HG03342 (cell line): ENCODE measurements at regions not wholly inside any gene's neighbourhood (a gene's known extent, or its start where the extent isn't known, plus 50 kb on each side); places are given as distances from the start of the nearest gene placed in this dataset.
"Not testable (repeated sequence)": the region's sequence is repeated elsewhere in the genome, so short reads cannot be mapped to it uniquely, and the experiment has no call there.

Source experiments
- ATAC-seq: cut with Tn5 transposase; IDR thresholded peaks from one replicate; pipeline ENCODE4 v1.9.1; 2021; ENCODE audit warnings: mild to moderate bottlenecking, moderate library complexity; ENCODE audit not compliant: unreplicated experiment

- ATAC-seq, result no peak
Observed at GRCh38 chr10:7108141-7108540, 302.7 kb downstream of the SFMBT2 start.

DNA sequence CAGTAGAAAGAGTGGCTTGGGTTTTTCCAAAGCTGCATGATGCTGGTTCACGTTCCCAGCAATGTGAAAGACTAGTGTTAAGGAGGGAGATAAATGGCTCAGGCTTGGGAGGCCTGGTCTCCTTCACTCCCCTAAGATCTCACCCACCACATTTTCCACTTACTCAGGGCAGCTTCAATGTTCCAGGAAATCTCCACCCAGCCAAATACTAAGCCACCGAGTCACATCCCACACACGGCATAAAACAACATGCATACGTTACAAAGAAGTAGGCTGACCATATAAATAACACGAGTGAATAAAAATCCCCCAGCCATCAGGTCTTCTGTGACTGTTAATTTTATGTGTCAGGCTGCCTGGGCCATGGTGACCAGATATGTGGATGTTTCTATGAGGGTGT lies 303.5 kb downstream of the SFMBT2 start:
- no peak for ATAC-seq

GRCh38 chr10:7104379-7104778 lies 306.5 kb downstream of the SFMBT2 start:
- ATAC-seq, result not testable (repeated sequence)

DNA sequence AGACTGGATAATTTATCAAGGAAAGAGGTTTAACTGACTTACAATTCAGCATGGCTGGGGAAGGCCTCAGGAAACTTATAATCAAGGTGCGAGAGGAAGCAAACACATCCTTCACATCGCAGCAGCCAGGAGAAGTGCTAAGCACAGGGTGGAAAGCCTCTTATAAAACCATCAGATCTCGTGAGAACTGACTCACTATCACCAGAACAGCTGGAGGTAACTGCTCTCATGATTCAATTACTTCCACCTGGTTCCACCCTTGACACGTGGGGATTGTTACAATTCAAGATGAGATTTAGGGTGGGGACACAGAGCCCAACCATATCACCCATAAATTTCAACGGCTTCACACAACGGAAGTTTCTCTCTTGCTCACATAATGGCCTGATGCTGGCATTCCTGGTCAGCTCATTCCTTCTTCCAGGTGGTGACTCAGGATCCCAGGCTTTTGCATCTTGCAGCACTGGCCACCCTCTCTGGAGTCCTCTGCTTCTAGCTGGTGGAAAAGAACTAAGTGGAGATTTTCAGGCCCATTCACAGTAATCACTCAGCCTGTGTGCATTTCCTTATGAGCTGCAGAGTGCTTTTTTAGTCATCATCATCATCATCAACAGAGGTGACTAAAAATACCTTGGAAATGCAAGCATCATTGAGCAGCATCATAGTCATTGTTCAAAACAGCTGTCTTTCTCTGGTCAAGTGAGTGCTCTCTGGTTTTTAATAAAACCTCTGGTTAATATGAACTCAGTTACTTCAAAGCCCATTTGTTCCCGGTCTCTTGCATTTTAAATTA lies 308.1 kb downstream of the SFMBT2 start:
- peak; percentile 89 for ATAC-seq

GRCh38 chr10:7102084-7102483 lies 308.8 kb downstream of the SFMBT2 start:
- no peak for ATAC-seq

- no peak for ATAC-seq
Observed at GRCh38 chr10:7101451-7101850, 309.4 kb downstream of the SFMBT2 start.

GRCh38 chr10:7100032-7100702 lies 310.7 kb downstream of the SFMBT2 start:
- no peak for ATAC-seq

- ATAC-seq, result no peak
Observed at GRCh38 chr10:7098160-7098762, 312.6 kb downstream of the SFMBT2 start.

GRCh38 chr10:7094781-7095180 lies 316.1 kb downstream of the SFMBT2 start:
- ATAC-seq, result no peak

DNA sequence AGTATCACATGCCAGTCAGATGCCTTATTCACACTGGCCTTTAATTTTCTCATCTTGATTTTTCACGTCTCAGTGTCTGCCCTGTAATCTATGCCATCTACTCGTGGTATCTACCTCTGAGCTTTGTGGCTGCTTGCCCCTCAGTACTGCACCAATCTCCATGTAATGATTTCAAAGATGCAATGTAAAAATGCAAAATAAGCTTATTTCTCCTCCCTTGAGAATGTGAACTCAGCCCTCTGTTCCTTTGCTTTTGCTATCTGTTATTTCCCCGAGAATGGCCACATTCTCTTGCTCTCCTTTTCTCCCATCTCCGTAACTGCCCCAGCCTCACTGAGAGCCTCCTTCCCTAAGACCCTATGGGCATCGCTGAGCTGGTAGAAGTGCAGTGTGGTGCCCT lies 317.5 kb downstream of the SFMBT2 start:
- no peak for ATAC-seq

- no peak for ATAC-seq
Observed at GRCh38 chr10:7092603-7093002, 318.2 kb downstream of the SFMBT2 start.

DNA sequence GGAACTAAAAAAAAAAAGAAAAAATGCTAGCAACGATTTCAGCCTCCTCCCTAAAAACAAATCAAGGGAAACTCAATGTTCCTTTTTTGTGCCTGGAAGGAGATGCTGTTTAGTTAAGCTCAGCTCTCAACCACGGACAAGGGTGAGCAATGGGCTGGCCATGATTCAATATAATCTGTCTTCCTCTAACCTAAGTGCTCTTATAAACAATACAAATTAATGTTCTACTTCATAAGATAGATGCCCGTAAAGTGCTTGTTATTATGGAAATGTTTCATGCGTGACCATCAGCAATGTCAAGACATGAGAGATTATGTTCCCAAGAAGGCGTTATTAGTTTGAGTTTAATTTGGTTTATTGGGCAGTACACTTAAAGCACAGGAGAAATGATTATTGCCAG lies 320.3 kb downstream of the SFMBT2 start:
- ATAC-seq, result no peak

DNA sequence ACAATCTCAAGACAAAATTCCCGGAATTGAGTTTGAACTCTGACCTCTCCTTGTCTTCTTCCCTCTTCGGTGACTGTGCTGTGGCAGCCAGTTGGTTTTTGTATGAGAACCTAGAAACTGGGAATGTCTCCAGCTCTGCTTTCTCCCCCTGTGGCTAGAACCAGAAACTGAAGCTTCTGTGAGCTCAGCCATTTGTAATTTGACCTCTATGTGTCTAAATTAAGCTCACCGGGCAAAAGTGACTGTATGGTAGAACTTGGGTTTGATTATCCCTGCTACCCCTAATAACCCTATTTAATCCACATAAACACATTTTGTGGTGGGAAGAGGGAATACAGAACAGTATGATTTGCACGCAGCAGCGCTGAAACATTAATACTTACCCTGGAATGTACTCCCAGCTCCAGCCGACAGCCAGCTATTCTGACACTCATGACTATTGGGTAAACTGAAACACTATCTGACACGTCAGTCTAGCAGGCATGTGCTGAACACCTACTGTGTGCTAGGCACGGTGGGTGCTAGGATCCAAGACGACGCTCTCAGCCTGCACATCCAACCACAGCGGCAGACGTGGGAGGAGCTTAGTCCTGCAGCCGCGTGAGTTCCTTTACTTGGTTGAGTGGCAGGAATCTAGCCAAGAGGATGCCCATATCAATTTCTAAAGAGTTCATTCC lies 324.8 kb downstream of the SFMBT2 start:
- ATAC-seq, result no peak

- ATAC-seq, result no peak
Observed at GRCh38 chr10:7085147-7085912, 325.5 kb downstream of the SFMBT2 start.

DNA sequence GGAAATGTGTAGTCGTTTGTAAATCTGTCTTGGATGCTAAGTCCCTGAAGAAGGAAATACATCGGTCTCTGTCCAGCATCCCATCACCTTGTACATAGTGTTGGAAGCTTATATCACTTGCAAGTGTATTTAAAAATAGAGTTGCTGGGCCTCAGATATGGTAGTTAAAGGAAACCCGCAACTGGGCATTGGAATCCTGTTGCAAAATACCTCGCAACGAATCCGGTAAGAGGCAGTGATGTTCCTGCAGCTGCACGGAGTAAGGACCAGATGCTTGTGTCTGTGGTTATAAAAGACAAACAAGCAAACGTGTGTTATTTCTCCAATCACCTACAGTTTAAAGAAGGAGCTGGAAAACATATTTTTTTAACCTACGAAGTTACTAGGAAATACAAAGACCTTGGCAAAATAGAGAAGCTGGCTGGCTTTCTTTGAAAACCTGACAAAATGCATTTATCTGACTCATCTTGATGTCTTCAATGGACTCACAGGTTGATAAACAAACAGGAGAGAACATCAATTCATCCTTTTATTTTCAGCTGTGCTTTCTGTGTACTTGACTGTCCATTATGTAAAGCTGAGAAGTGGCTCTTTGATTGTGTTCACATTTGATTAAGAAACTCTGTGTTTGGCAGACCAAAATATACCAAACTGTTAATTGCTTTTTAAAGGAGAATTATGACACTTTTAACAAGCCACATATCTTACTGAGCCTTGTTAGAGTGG lies 326.4 kb downstream of the SFMBT2 start:
- ATAC-seq, result no peak

DNA sequence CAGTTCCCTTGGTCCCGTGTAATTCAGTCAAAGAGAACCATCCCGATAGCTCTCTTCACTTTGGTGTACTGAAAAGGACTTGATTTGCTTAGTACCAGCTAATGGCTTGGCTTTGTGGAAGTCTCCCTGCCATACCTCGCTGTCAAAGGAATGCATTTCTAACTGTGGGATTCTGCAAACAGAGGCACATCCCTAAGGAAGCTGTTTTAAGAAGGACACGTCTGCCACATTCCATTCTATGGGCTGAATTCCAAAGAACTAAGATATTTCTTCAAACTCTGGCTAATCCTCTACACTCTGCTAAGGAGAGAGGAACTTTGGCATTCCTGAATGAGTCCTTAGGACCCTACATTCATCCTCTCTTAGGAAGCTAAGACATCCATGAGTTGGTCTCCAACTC lies 327.9 kb downstream of the SFMBT2 start:
- ATAC-seq, result no peak

DNA sequence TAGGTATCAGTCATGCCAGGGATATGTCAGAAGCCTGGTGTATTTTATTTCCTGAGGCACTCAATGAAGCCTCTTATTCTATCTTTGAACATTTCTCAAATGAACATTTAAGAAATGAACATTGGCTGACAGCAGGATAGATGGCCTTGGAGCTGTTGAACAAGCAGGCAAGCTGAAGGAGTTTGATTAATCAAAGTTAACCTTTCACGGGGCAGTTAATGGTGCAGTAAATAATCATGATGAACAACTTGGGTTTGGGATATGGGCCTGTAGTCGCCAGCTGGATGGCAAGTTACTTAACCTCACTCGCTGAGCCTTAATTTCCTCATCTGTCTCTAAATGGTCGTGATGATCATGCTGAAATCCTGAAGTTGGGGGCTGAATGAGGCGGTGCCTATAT lies 333.0 kb downstream of the SFMBT2 start:
- ATAC-seq, result no peak

- ATAC-seq, result no peak
Observed at GRCh38 chr10:7075851-7076250, 335.0 kb downstream of the SFMBT2 start.

DNA sequence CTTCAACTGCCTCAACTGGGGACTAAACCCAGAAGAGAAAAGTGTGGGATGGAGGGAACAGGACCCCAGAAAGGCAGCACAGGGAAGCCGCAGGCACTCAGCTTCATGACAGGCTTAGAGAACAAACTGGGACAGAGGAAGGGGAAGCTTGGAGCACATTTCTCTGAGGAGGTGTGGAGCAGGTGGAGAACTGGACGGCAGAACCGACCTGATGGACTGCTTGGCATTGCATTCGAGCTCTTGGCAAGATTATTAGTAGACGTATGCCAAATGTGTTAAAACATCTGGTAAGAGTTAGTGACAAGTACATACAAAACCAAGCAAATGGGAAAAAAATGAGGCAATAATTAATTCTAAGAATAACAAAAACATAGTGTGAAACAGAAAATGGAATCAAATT lies 335.7 kb downstream of the SFMBT2 start:
- no peak for ATAC-seq

GRCh38 chr10:7071421-7071820 lies 339.4 kb downstream of the SFMBT2 start:
- ATAC-seq, result no peak
